Activated CD8-positive, alpha-beta memory T cell treated with anti-CD3 and anti-CD28 coated beads, Interleukin-2, amount 10 ng/mL, durations not matched to agents 7 days and 5 days (primary cell): ENCODE measurements at regions not wholly inside any gene's neighbourhood (a gene's known extent, or its start where the extent isn't known, plus 50 kb on each side); places are given as distances from the start of the nearest gene placed in this dataset.

Source experiments
- ATAC-seq: fragments of 150-1000 bp; cut with Tn5 transposase; one replicate; pipeline ENCODE4 v1.10.0; 2021; ENCODE audit warnings: moderate library complexity
- CTCF ChIA-PET: fragments of 350-600 bp; sonication (Branson Sonifier 250); formaldehyde crosslinking; loops from one replicate; lab custom pipeline; 2021; ENCODE audit warnings: antibody characterized with exemption; lab: Charles Lee
- DNase-seq: peaks from one replicate; pipeline ENCODE4 v3.0.0-alpha.2; 2020
- H3K27ac Mint-ChIP-seq: one replicate; pipeline ENCODE4 v1.8.0; 2021; ENCODE audit warnings: mild to moderate bottlenecking, mixed read lengths
- H3K27me3 Mint-ChIP-seq: one replicate; pipeline ENCODE4 v1.8.0; 2021; ENCODE audit warnings: mixed read lengths
- H3K36me3 Mint-ChIP-seq: one replicate; pipeline ENCODE4 v1.8.0; 2021; ENCODE audit warnings: mild to moderate bottlenecking, mixed read lengths
- H3K4me1 Mint-ChIP-seq: one replicate; pipeline ENCODE4 v1.8.0; 2021; ENCODE audit warnings: mixed read lengths
- H3K4me3 Mint-ChIP-seq: one replicate; pipeline ENCODE4 v1.8.0; 2021; ENCODE audit warnings: mild to moderate bottlenecking, moderate library complexity, mixed read lengths
- H3K9me3 Mint-ChIP-seq: one replicate; pipeline ENCODE4 v1.8.0; 2022; ENCODE audit warnings: low read depth, mixed read lengths

DNA sequence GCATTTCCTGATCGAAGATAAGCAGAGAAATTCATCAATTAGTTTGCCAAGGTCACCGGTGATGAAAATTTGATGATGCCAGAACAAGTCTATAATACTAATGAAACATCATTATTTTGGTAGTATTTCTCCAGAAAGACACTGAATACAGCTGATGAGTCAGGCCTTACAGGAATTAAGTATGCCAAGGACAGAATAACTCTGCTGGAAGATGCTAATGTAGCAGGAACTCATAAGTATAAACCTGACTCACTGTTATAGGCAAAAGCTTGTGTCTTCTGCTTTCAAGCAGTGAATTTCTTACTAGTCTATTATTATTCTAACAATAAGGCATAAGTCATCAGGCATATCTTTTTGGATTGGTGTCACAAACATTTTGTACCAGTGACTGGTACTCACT lies 1825.1 kb upstream of the IGFBP7 start:
- no peak overlapping the region for H3K4me3 Mint-ChIP-seq
- ATAC-seq (no peak), DNase-seq (no peak)
- no peaks in the 10 kb centered on the region for H3K4me1 Mint-ChIP-seq
- CTCF ChIA-PET, result no interaction called here
- no peaks in the 10 kb centered on the region for H3K27me3 Mint-ChIP-seq
- H3K9me3 Mint-ChIP-seq, result peaks cover 11% of the 10 kb centered on the region
- no peak overlapping the region for H3K27ac Mint-ChIP-seq
- H3K36me3 Mint-ChIP-seq, result no peaks in the 10 kb centered on the region

DNA sequence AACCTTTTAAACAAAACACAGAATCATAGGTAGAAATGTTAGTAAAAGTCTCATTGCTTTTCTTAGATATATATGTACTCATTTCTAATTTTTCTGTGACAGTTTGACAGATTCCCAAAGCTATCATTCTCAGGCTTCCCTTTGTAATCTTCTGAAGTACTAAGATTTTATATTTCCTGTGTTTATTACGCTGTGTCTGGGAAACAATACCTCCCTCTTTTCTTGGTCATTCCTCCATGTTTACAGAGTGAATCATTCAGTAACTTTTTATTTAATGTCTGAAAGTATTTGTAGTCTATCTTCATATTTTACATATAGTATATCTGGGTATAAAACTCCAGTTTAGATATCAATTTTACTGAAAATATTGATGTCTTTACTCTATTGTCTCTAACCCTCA lies 1826.3 kb upstream of the IGFBP7 start:
- Mint-ChIP-seq H3K27ac (no peak overlapping the region), H3K4me3 (no peak overlapping the region), H3K9me3 (peaks cover 9% of the 10 kb centered on the region), H3K27me3 (no peaks in the 10 kb centered on the region), H3K36me3 (no peaks in the 10 kb centered on the region), H3K4me1 (no peaks in the 10 kb centered on the region)
- CTCF ChIA-PET, result no interaction called here
- no peak for ATAC-seq
- no peak for DNase-seq

DNA sequence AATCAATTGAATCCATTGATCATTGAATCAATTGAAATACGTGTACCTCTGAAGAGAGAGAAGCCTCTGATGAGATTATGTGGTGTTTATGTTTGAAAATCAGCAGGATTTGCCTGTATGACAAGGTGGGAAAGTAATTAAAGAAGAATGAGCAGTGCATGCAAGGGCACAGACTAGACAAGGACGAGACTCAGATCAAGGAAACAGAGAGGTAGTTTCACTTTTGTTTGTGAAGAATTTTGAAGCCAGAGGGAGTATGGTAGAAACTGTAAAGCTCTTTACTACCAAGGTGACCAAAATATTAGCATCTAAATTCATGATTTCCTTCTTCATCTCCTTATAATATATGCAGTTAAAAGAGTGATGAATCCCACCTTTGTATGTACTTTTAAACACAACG lies 1830.0 kb upstream of the IGFBP7 start:
- H3K4me3 Mint-ChIP-seq, result no peak overlapping the region
- CTCF ChIA-PET, result no interaction called here
- H3K36me3 Mint-ChIP-seq, result no peaks in the 10 kb centered on the region
- no peak for DNase-seq
- H3K27me3 Mint-ChIP-seq, result no peaks in the 10 kb centered on the region
- no peaks in the 10 kb centered on the region for H3K4me1 Mint-ChIP-seq
- H3K27ac Mint-ChIP-seq, result no peak overlapping the region
- peaks cover 9% of the 10 kb centered on the region for H3K9me3 Mint-ChIP-seq
- no peak for ATAC-seq

DNA sequence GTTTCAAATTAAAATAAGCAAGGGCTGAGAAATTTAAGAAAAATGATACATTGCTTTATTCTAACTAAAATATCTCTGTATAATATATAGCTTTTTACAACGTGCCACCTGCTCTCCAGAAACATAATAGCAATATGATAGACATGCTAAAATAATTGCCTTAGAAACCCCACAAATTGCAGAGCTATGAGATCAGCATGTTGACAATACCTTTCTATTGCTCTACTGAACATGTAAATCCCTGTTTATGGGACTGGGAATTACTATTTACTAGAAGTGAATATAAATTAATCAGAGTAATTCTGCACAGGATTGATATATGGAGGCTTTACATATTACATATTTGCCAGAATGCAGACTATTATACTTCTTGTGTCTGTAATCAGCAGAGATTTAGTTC lies 1831.1 kb upstream of the IGFBP7 start:
- ATAC-seq (no peak), DNase-seq (no peak)
- H3K36me3 Mint-ChIP-seq, result no peaks in the 10 kb centered on the region
- H3K27ac Mint-ChIP-seq, result no peak overlapping the region
- CTCF ChIA-PET, result no interaction called here
- no peak overlapping the region for H3K4me3 Mint-ChIP-seq
- no peaks in the 10 kb centered on the region for H3K27me3 Mint-ChIP-seq
- H3K9me3 Mint-ChIP-seq, result peaks cover 9% of the 10 kb centered on the region
- no peaks in the 10 kb centered on the region for H3K4me1 Mint-ChIP-seq

DNA sequence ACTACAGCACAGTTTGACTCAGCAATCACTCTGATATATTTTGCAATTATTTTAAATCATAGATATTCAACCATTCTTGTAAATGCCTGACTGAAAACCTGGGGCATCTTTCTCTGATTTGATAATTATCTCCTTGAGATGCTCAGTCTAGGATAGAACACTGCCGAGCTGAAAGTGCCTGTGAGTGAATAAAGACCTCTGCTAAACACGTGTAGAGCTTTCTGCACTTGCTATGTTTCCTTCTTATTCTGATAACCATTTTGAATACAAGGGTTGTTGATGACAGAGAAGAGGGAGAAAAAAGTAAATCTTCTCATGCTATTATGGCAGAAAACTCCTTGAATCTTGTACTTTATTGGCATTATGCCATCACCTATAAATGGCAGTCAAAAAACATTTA lies 1843.4 kb upstream of the IGFBP7 start:
- no peaks in the 10 kb centered on the region for H3K4me1 Mint-ChIP-seq
- H3K9me3 Mint-ChIP-seq, result peaks cover 12% of the 10 kb centered on the region
- DNase-seq (no peak), ATAC-seq (no peak)
- H3K36me3 Mint-ChIP-seq, result no peaks in the 10 kb centered on the region
- CTCF ChIA-PET, result no interaction called here
- H3K27ac Mint-ChIP-seq, result no peak overlapping the region
- H3K27me3 Mint-ChIP-seq, result no peaks in the 10 kb centered on the region
- no peak overlapping the region for H3K4me3 Mint-ChIP-seq

DNA sequence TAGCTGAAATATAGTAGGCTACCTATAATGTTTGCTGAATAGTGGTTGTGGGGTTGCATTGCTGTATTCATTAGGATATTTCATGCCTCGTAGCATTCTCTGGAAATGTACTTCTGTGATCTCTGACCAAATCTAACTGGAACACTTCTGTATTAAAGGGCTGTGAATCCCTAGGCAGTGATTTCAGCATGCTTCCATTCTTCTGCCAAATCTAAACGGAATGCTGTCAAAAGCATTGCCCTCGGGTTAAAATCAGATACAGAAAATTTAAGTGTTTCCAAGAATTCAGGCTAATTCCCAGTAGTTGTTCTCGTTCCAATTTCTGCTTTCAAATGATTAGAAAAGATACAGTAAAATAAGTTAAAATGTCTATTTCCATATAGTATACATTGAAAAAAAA lies 1847.5 kb upstream of the IGFBP7 start:
- no peak overlapping the region for H3K27ac Mint-ChIP-seq
- no peaks in the 10 kb centered on the region for H3K4me1 Mint-ChIP-seq
- ATAC-seq (no peak), DNase-seq (no peak)
- H3K36me3 Mint-ChIP-seq, result no peaks in the 10 kb centered on the region
- CTCF ChIA-PET, result no interaction called here
- H3K27me3 Mint-ChIP-seq, result no peaks in the 10 kb centered on the region
- H3K4me3 Mint-ChIP-seq, result no peak overlapping the region
- peaks cover 14% of the 10 kb centered on the region for H3K9me3 Mint-ChIP-seq

DNA sequence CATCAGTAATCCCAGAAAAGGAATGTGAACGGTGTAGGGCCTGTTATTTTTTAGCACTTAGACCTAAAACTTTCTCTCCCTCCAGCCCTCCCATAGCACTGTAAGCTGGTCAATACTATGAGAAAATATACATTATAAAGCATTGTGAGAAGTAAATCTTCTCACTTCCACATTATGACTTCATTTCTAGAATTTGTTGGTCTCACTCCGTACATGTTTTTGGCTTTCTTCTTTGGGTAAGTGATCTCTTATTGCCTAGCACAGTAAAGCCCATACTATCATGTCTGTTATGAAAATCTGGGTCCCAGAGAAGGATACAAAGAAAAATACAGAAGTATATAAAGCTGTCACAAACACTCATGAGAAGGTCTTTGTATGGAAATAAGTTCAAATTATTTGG lies 1851.1 kb upstream of the IGFBP7 start:
- CTCF ChIA-PET, result no interaction called here
- H3K4me3 Mint-ChIP-seq, result no peak overlapping the region

DNA sequence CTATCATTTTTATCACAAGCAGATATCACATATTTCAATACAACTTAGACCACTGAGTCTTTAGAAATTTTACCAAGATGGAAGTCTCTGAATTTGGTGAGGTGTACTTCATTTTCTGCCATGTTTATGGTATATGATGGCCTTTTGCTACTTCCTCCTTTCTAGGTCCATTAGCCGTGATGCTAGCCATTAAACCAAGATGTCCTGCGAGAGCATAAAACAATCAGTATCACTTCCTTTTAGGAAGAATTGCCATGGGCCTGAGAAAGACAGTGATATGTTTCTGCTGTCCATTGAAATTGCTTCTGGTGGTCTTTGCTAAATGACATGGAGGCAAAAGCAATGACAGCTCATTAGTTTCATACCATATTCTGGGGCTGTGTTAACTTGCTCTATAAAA lies 1851.7 kb upstream of the IGFBP7 start:
- no peak overlapping the region for H3K27ac Mint-ChIP-seq
- no peaks in the 10 kb centered on the region for H3K4me1 Mint-ChIP-seq
- H3K9me3 Mint-ChIP-seq, result peaks cover 9% of the 10 kb centered on the region
- no peak for ATAC-seq
- H3K4me3 Mint-ChIP-seq, result no peak overlapping the region
- H3K27me3 Mint-ChIP-seq, result no peaks in the 10 kb centered on the region
- H3K36me3 Mint-ChIP-seq, result no peaks in the 10 kb centered on the region
- CTCF ChIA-PET, result no interaction called here
- DNase-seq, result no peak

More for the DNA sequence above, 1851.1 kb upstream of the IGFBP7 start:
- no peak for ATAC-seq
- Mint-ChIP-seq H3K36me3 (no peaks in the 10 kb centered on the region), H3K27ac (no peak overlapping the region), H3K27me3 (no peaks in the 10 kb centered on the region), H3K4me1 (no peaks in the 10 kb centered on the region), H3K9me3 (peaks cover 9% of the 10 kb centered on the region)
- DNase-seq, result no peak

DNA sequence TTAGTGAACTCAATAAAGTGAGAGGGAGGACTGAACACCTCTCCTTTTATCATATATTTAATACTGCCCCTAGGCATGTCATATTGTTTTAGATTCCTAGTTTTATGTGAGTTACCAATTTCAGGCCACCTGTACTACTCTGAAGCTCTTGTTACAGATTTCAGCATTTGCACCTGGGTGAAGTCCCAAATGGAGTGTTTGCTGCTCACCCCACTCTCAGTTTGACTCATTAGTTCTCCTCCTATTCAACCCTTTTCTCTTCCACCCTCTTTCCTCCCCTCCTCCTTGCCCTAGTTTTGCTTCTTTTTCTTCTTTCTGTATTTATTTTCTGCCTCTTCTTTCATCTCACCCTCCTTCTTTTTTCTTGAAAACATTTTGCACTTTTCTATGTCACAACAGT lies 1852.2 kb upstream of the IGFBP7 start:
- no peaks in the 10 kb centered on the region for H3K27me3 Mint-ChIP-seq
- ATAC-seq (no peak), DNase-seq (no peak)
- no peak overlapping the region for H3K27ac Mint-ChIP-seq
- no peaks in the 10 kb centered on the region for H3K36me3 Mint-ChIP-seq
- H3K4me1 Mint-ChIP-seq, result no peaks in the 10 kb centered on the region
- peaks cover 6% of the 10 kb centered on the region for H3K9me3 Mint-ChIP-seq
- no peak overlapping the region for H3K4me3 Mint-ChIP-seq
- CTCF ChIA-PET, result no interaction called here

DNA sequence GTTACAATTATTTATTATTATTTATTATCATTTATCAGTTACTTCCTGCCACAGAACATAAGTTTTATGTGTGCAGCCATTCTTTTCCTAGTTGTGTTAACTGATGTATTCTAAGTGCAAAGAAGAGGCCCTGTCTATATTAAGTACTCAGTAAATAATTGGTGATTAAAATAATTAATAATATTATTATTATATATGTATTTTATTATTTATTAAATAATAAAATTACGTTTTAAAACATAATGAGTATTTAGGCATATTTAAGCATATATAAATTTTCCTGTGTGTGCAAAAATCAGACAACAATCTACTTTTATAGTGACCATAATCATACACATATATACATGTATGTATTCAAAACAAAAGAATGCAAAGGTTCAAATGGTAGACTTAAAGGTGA lies 1871.6 kb upstream of the IGFBP7 start:
- H3K4me3 Mint-ChIP-seq, result no peak overlapping the region
- no peak for DNase-seq
- H3K27ac Mint-ChIP-seq, result no peak overlapping the region
- CTCF ChIA-PET, result no interaction called here
- H3K27me3 Mint-ChIP-seq, result no peaks in the 10 kb centered on the region
- H3K9me3 Mint-ChIP-seq, result peaks cover 5% of the 10 kb centered on the region
- no peak for ATAC-seq
- H3K36me3 Mint-ChIP-seq, result no peaks in the 10 kb centered on the region
- no peaks in the 10 kb centered on the region for H3K4me1 Mint-ChIP-seq

DNA sequence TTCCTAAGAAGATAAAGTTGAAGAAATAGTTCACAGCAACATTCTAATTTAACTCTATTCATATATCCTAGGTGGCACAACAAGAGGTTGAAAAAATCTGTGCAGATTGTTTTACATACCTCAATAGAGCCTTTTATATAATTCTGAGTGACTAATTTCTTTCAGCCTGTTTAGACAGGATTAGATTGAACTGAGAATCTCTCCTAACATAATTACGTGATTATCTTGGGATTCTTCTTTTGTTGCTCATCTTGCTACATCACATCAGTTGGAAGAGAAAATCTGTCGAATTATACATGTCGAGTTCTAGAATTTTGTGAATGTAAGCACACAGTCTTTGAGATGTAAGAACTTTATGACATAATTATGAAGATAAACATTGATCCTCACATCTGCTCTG lies 1873.7 kb upstream of the IGFBP7 start:
- H3K27me3 Mint-ChIP-seq, result no peaks in the 10 kb centered on the region
- H3K27ac Mint-ChIP-seq, result no peak overlapping the region
- no peaks in the 10 kb centered on the region for H3K4me1 Mint-ChIP-seq
- no peak for ATAC-seq
- no peak overlapping the region for H3K4me3 Mint-ChIP-seq
- no peak for DNase-seq
- peaks cover 10% of the 10 kb centered on the region for H3K9me3 Mint-ChIP-seq
- H3K36me3 Mint-ChIP-seq, result no peaks in the 10 kb centered on the region
- CTCF ChIA-PET, result no interaction called here

DNA sequence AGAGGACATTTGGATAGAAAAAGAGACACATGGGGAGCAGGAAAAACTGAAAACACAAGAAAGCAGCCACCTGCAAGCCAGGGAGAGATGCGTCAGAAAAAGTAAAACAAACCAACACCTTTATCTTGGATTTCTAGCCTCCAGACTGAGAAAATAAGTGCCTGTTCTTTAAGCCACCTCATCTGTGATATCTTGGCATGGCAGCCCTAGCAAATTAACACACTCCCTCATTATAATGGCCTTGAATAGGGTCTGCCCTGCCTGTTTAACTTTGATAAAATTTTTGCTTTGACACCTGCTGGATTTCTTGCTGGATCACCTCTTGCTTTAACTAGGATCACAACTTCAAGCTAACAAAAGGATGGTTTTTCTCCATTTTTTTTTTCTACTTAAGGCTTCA lies 1892.0 kb upstream of the IGFBP7 start:
- H3K4me1 Mint-ChIP-seq, result no peaks in the 10 kb centered on the region
- ATAC-seq, result no peak
- no peak overlapping the region for H3K4me3 Mint-ChIP-seq
- no peaks in the 10 kb centered on the region for H3K27me3 Mint-ChIP-seq
- H3K36me3 Mint-ChIP-seq, result no peaks in the 10 kb centered on the region
- H3K27ac Mint-ChIP-seq, result no peak overlapping the region
- CTCF ChIA-PET, result no interaction called here
- peaks cover 16% of the 10 kb centered on the region for H3K9me3 Mint-ChIP-seq
- no peak for DNase-seq

DNA sequence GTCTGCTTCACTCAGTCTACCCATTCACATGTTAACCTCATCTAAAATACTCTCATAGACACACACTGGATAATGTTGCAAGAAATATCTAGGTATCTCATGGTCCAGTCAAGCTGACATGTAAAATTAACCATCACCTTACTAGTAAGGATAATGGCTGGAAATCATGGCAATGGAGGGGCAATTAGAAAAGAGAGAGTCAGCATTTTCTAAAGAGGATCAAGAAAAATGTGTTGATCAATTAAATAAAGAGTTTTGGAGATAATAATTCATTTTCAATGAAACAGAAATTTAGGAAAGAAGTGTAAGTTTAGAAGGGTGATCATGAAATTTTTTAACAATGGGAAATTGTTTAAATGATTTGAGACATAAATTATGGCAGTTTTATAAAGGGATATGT lies 1914.1 kb upstream of the IGFBP7 start:
- Mint-ChIP-seq H3K9me3 (peaks cover 7% of the 10 kb centered on the region), H3K27me3 (no peaks in the 10 kb centered on the region), H3K4me3 (no peak overlapping the region), H3K27ac (no peak overlapping the region), H3K36me3 (no peaks in the 10 kb centered on the region), H3K4me1 (no peaks in the 10 kb centered on the region)
- DNase-seq (no peak), ATAC-seq (no peak)
- CTCF ChIA-PET, result no interaction called here

DNA sequence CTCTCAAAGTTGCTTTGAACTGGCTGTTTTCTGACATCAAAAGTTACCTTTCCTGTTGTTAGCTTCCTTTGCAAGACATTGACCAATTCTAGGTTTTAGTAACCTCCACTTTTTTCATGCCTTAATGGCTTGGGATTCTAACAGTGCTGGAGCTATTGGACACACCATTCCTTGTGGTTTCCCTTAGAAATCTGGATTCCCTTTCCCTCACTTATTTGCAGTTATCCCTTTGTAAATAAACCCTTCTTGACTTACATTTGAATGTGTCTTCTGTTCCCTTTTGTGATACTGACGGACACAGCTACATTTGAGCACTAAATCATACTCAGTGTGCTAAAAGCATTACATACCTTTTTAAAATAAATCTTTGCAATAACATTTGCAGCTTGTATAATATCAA lies 1927.6 kb upstream of the IGFBP7 start:
- CTCF ChIA-PET, result no interaction called here
- Mint-ChIP-seq H3K36me3 (no peaks in the 10 kb centered on the region), H3K4me3 (no peak overlapping the region), H3K4me1 (no peaks in the 10 kb centered on the region), H3K27me3 (no peaks in the 10 kb centered on the region), H3K27ac (no peak overlapping the region), H3K9me3 (peaks cover 3% of the 10 kb centered on the region)
- DNase-seq, result no peak
- no peak for ATAC-seq

DNA sequence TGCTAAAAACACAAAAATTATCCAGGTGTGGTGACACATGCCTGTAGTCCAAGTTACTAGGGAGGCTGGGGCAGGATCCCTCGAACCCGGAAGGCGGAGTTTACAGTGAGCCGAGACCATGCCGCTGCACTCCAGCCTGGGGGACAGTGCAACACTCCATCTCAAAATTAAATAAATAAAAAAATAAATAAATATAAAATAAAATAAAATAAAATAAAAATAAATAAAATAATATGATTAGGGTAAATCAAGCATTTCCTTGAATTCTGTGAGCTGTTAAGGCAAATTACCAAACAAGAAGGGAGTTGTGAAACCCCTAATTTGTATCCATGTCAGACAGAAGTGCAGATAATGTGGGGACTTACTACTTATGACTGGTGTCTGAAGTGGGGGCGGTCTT lies 1928.9 kb upstream of the IGFBP7 start:
- no peak overlapping the region for H3K27ac Mint-ChIP-seq
- no peaks in the 10 kb centered on the region for H3K4me1 Mint-ChIP-seq
- no peak overlapping the region for H3K4me3 Mint-ChIP-seq
- DNase-seq (no peak), ATAC-seq (no peak)
- H3K36me3 Mint-ChIP-seq, result no peaks in the 10 kb centered on the region
- CTCF ChIA-PET, result no interaction called here
- H3K27me3 Mint-ChIP-seq, result no peaks in the 10 kb centered on the region
- H3K9me3 Mint-ChIP-seq, result no peaks in the 10 kb centered on the region
